OCI-LY7 (cell line): ENCODE measurements at regions not wholly inside any gene's neighbourhood (a gene's known extent, or its start where the extent isn't known, plus 50 kb on each side); places are given as distances from the start of the nearest gene placed in this dataset.

Source experiments
- CTCF ChIP-seq: fragments of 200-600 bp; sonication (generic); conservative IDR thresholded peaks from 2 replicates; pipeline ENCODE4 v1.5.1; 2014; ENCODE audit warnings: mild to moderate bottlenecking, antibody characterized with exemption, low read length, moderate library complexity, mixed read lengths
- EZH2phosphoT487 ChIP-seq: fragments of 200-600 bp; sonication (generic); IDR thresholded peaks from 2 replicates; pipeline ENCODE4 v1.6.1; 2018; ENCODE audit warnings: low read depth, borderline replicate concordance, mild to moderate bottlenecking, mixed run types, antibody characterized with exemption, low read length, moderate library complexity, mixed read lengths

- TF ChIP-seq CTCF: no peak
- TF ChIP-seq EZH2phosphoT487: no peak
Observed at GRCh38 chr10:33506391-33506790, 171.9 kb upstream of the NRP1 start.
